ENCODE measurements at regions not wholly inside any gene's neighbourhood (a gene's known extent, or its start where the extent isn't known, plus 50 kb on each side); places are given as distances from the start of the nearest gene placed in this dataset.
A peak's percentile ranks its signal among the peaks of the same experiment; 100 is the strongest.
"Not testable (repeated sequence)": the region's sequence is repeated elsewhere in the genome, so short reads cannot be mapped to it uniquely, and the experiment has no call there.

DNA sequence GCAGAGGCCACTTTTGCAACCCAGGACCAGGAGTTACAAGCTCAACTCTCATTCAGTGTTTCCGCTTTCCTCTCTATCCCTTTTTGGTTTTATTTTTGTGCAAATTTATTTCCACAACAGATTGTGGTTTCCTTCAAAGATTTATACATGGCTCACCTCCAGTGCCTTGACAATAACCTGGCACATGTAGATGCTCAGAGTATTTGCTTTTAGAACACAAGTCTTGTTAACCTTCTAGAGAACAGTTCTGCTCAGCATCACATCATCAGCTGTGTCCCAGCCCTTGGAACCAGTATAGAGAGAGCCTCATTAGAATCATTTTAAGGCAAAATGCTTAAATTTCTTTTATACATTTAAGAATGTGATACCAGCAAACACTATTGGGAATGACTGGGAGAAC lies 133.7 kb downstream of the TENT5C start:
- DNase-seq (no peak), ATAC-seq (ENCODE audit: low FRiP score) (no peak)
- H3K36me3 ChIP-seq (ENCODE audit: control insufficient read depth in 1 of 2, insufficient read depth in 2 of 2, low read length in 1 of 2) = no peaks in the 10 kb centered on the region
- H3K27me3 ChIP-seq (ENCODE audit: control insufficient read depth in 1 of 2, insufficient read depth in 2 of 2, low read length in 1 of 2) = no peaks in the 10 kb centered on the region
- intact Hi-C loops (cut with DNase I) = no loop called here
- no peaks in the 10 kb centered on the region for H3K4me1 ChIP-seq (ENCODE audit: control insufficient read depth in 1 of 2, insufficient read depth in 2 of 2, low read length in 2 of 2)
- H3K4me3 ChIP-seq (ENCODE audit: low read length in 2 of 2) = no peak overlapping the region
- no peak overlapping the region for H3K27ac ChIP-seq (ENCODE audit: low read depth in 1 of 2, low read length in 2 of 2)
- no peaks in the 10 kb centered on the region for H3K9me3 ChIP-seq (ENCODE audit: control insufficient read depth, low read length)
- 90 to 94% methylated on average over 1 of the region's 1 CpG for WGBS, 2 donors

DNA sequence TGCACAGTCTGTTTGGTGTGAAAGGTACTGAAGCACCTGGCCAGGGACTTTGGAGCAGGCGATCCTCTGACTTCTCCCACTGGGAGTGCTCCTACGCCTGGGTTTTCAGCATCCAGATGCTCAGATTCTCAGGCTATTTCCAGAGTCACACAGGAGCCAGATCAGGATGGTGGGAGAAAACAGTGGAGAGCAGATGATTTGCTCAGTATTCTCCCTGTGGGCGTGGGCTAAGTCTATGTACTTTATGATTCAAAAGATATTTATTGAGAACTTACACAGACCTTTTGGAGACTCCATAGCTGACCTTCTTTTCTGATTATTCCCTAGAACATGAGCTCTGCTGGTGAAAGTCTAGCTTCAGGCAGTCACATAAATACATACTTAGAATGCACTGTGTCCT lies 134.6 kb downstream of the TENT5C start:
- Histone ChIP-seq H3K4me3 (ENCODE audit: low read length in 2 of 2) (no peak overlapping the region), H3K27ac (ENCODE audit: low read depth in 1 of 2, low read length in 2 of 2) (no peak overlapping the region), H3K36me3 (ENCODE audit: control insufficient read depth in 1 of 2, insufficient read depth in 2 of 2, low read length in 1 of 2) (no peaks in the 10 kb centered on the region), H3K4me1 (ENCODE audit: control insufficient read depth in 1 of 2, insufficient read depth in 2 of 2, low read length in 2 of 2) (no peaks in the 10 kb centered on the region), H3K9me3 (ENCODE audit: control insufficient read depth, low read length) (no peaks in the 10 kb centered on the region), H3K27me3 (ENCODE audit: control insufficient read depth in 1 of 2, insufficient read depth in 2 of 2, low read length in 1 of 2) (no peaks in the 10 kb centered on the region)
- intact Hi-C loops (cut with DNase I) = no loop called here
- 42% methylated on average over 3 of the region's 3 CpGs for WGBS, 2 donors
- no peak for DNase-seq
- peak; percentile 11 for ATAC-seq (ENCODE audit: low FRiP score)

DNA sequence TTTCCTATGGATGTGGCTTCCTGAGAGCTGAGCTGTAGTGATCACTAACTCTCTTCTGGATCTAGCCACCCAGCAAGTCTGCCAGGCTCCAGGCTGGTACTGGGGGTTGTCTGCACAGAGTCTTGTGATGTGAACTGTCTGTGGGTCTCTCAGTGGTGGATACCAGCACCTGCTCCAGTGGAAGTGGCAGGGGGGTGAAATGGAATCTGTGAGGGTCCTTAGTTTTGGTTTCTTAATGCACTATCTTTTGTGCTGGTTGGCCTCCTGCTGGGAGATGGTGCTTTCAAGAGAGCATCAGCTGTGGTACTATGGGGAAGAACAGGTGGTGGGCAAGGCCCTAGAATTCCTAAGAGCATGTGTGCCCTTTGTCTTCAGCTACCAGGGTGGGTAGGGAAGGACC lies 140.7 kb downstream of the TENT5C start:
- intact Hi-C loops (cut with DNase I); H3K4me1 ChIP-seq (ENCODE audit: control insufficient read depth in 1 of 2, insufficient read depth in 2 of 2, low read length in 2 of 2); H3K27ac ChIP-seq (ENCODE audit: low read depth in 1 of 2, low read length in 2 of 2); ATAC-seq (ENCODE audit: low FRiP score); DNase-seq; H3K9me3 ChIP-seq (ENCODE audit: control insufficient read depth, low read length); H3K4me3 ChIP-seq (ENCODE audit: low read length in 2 of 2); H3K27me3 ChIP-seq (ENCODE audit: control insufficient read depth in 1 of 2, insufficient read depth in 2 of 2, low read length in 1 of 2); H3K36me3 ChIP-seq (ENCODE audit: control insufficient read depth in 1 of 2, insufficient read depth in 2 of 2, low read length in 1 of 2): not testable (repeated sequence)

DNA sequence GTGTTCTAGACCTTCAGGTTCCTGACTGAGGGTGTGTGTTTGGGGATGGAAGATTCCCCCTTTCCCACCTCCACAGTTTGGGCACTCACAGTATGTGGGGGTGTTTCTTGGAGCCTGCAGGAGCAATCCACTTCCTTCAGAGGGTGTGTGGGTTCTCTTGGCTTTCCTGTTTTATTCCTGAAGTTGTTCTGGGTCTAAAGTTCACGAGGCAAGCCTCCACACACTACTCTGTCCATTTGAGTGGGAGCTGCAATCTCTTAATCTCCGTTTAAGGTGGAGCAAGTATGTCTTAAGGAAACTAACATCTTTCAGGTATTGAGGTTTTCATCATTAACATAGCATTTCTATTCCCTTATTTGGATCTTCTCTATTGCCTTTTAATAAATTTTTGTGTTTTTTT lies 141.8 kb downstream of the TENT5C start:
- H3K27me3 ChIP-seq (ENCODE audit: control insufficient read depth in 1 of 2, insufficient read depth in 2 of 2, low read length in 1 of 2) = no peaks in the 10 kb centered on the region
- ATAC-seq (ENCODE audit: low FRiP score) (no peak), DNase-seq (no peak)
- no peak overlapping the region for H3K4me3 ChIP-seq (ENCODE audit: low read length in 2 of 2)
- 76 to 83% methylated on average over 2 of the region's 2 CpGs for WGBS, 2 donors
- intact Hi-C loops (cut with DNase I) = no loop called here
- no peaks in the 10 kb centered on the region for H3K4me1 ChIP-seq (ENCODE audit: control insufficient read depth in 1 of 2, insufficient read depth in 2 of 2, low read length in 2 of 2)
- H3K36me3 ChIP-seq (ENCODE audit: control insufficient read depth in 1 of 2, insufficient read depth in 2 of 2, low read length in 1 of 2) = no peaks in the 10 kb centered on the region
- no peak overlapping the region for H3K27ac ChIP-seq (ENCODE audit: low read depth in 1 of 2, low read length in 2 of 2)
- no peaks in the 10 kb centered on the region for H3K9me3 ChIP-seq (ENCODE audit: control insufficient read depth, low read length)

DNA sequence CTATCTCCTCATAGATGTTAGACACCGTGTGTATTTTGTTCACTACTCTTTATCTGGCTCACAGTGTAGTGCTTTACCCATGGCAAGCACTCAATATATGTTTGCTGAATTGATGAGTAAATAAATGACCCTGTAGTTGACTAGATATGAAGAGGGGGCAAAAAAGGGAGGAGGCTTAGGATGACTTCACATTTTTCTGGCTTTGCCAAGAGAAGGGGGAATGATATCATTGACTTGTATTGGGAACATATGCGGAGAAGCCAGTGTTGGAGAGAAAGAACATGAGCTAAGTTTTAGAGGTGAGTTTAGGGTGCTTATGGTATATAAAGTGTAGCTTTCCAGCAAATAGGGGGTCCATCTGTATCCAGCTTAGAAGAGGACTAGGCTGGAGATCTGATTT lies 145.5 kb downstream of the TENT5C start:
- 90 to 95% methylated on average over 2 of the region's 2 CpGs for WGBS, 2 donors
- intact Hi-C loops (cut with DNase I) = loop anchor here (2.0 to 5.0 kb wide), 3 partner anchors 74 to 217 kb away; partner anchors contain the start of gene TENT5C (in 1 of the 2)
- Histone ChIP-seq H3K27ac (ENCODE audit: low read depth in 1 of 2, low read length in 2 of 2) (no peak overlapping the region), H3K36me3 (ENCODE audit: control insufficient read depth in 1 of 2, insufficient read depth in 2 of 2, low read length in 1 of 2) (no peaks in the 10 kb centered on the region), H3K27me3 (ENCODE audit: control insufficient read depth in 1 of 2, insufficient read depth in 2 of 2, low read length in 1 of 2) (no peaks in the 10 kb centered on the region), H3K4me3 (ENCODE audit: low read length in 2 of 2) (no peak overlapping the region), H3K4me1 (ENCODE audit: control insufficient read depth in 1 of 2, insufficient read depth in 2 of 2, low read length in 2 of 2) (peaks cover 0 to 5% of the 10 kb centered on the region in 2 donors), H3K9me3 (ENCODE audit: control insufficient read depth, low read length) (no peaks in the 10 kb centered on the region)
- DNase-seq (no peak), ATAC-seq (ENCODE audit: low FRiP score) (no peak)

DNA sequence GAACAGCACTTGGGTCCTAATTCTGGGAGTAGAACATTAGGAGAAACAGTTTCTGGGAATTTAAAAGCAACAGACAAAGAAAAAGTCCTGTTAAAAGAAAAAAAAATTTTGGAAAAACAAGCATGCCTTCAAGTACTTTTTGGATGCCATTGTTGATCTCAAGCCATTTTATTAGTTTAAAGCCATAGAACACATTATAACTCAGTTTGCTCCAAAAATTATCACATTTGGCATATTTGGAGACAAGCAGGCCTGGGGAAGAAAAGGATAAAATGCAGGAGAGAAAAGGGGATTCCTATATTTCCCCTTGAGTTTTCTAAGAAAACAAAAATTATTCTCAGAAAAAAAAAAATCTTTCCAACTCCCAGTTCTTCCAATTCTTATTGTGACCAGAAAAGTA lies 146.8 kb downstream of the TENT5C start:
- peaks cover 0 to 5% of the 10 kb centered on the region in 2 donors for H3K4me1 ChIP-seq (ENCODE audit: control insufficient read depth in 1 of 2, insufficient read depth in 2 of 2, low read length in 2 of 2)
- no peak overlapping the region for H3K27ac ChIP-seq (ENCODE audit: low read depth in 1 of 2, low read length in 2 of 2)
- DNase-seq = no peak
- intact Hi-C loops (cut with DNase I) = loop anchor here in 1 of 2 donors (5.0 kb wide), 2 partner anchors 75 to 145 kb away; partner anchors contain the start of gene TENT5C
- H3K27me3 ChIP-seq (ENCODE audit: control insufficient read depth in 1 of 2, insufficient read depth in 2 of 2, low read length in 1 of 2) = no peaks in the 10 kb centered on the region
- no peak overlapping the region for H3K4me3 ChIP-seq (ENCODE audit: low read length in 2 of 2)
- peak; percentile 13 for ATAC-seq (ENCODE audit: low FRiP score)
- H3K36me3 ChIP-seq (ENCODE audit: control insufficient read depth in 1 of 2, insufficient read depth in 2 of 2, low read length in 1 of 2) = no peaks in the 10 kb centered on the region
- H3K9me3 ChIP-seq (ENCODE audit: control insufficient read depth, low read length) = no peaks in the 10 kb centered on the region

DNA sequence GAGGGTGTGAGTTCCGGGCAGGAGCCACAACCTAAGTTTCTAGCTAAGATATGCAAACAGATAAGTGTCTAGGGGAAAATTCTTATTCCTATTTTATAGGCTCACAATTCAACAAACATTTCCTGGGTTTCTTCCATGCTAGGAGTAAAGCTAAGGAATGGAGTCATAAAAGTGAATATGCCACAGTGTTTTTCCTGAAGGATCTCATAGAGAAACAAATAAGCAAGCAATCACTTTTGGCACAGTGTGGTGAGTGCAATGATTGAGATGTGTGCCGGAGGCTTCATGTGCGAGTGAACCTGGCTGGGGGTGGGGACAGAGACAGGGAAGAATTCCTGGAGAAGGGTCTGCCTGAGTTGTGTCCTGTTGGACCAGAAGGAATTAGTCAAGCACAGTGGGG lies 147.4 kb downstream of the TENT5C start:
- peaks cover 0 to 5% of the 10 kb centered on the region in 2 donors for H3K4me1 ChIP-seq (ENCODE audit: control insufficient read depth in 1 of 2, insufficient read depth in 2 of 2, low read length in 2 of 2)
- 35 to 43% methylated on average over 3 of the region's 3 CpGs for WGBS, 2 donors
- H3K36me3 ChIP-seq (ENCODE audit: control insufficient read depth in 1 of 2, insufficient read depth in 2 of 2, low read length in 1 of 2) = no peaks in the 10 kb centered on the region
- no peaks in the 10 kb centered on the region for H3K27me3 ChIP-seq (ENCODE audit: control insufficient read depth in 1 of 2, insufficient read depth in 2 of 2, low read length in 1 of 2)
- H3K4me3 ChIP-seq (ENCODE audit: low read length in 2 of 2) = no peak overlapping the region
- intact Hi-C loops (cut with DNase I) = loop anchor here in 1 of 2 donors (5.0 kb wide), 2 partner anchors 76 to 146 kb away; partner anchors contain the start of gene TENT5C
- DNase-seq (no peak), ATAC-seq (ENCODE audit: low FRiP score) (no peak)
- no peak overlapping the region for H3K27ac ChIP-seq (ENCODE audit: low read depth in 1 of 2, low read length in 2 of 2)
- H3K9me3 ChIP-seq (ENCODE audit: control insufficient read depth, low read length) = no peaks in the 10 kb centered on the region

DNA sequence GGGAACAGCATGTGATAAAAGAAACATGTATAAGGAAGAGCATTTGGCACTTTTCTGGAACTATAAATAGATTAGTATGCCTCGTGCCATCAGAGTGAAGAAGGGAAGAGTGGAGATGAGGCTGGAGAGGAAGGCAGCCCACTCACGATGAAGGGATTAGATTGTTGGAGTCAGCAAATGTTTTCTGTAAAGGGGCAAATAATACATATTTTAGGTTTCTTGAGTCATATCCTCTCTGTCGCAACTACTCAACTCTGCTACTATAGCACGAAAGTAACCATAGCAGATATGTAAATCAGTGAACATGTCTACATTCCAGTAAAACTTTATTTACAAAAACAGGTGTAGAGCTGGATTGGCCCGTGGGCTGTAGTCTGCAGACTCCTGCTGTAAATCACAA lies 147.8 kb downstream of the TENT5C start:
- no peak overlapping the region for H3K4me3 ChIP-seq (ENCODE audit: low read length in 2 of 2)

DNA sequence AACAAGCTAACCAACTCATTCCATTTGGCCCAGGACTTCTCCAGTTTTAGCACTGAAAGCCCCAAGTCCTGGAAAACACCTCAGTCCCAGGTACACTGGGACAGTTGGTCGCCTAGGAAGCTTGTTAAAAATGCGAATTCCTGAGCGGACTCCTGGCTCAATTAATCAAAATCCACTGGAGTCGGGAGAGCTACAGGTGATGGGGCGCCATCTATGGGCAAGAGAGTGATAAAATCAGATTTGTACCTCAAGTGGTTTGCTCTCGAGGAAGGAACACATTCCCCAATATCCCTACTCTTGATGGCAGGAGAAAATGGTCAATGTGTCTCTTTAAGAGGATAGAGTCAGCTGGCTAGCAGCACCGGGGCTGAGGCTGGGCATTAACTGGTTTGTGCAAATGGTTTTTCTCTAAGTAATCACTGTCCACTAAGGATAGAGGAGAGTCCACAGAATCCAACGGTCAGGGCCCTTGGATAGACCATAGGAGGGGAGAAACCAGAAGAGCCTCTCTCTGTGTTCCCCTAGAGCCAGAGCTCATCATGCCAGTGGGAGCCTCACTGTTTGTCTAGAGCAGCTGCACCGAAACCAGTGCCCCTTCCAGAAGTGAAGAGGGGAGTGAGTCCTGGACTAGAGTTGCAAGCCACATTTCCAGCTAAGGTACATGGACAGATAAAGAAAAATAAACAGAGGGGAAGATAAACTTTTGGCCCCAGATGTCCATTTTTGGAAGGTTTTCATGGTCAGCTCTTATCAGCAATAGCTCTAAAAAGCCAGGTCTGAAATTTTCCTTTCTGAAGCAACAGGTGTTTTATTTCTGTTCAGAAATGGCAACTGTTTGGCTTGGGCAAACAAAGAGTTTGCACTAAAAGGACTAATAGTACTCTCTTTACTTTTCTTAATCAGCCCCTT lies 148.5 kb downstream of the TENT5C start:
- ATAC-seq (ENCODE audit: low FRiP score) = peak; percentile 66
- peak; percentile 57 to 77 for DNase-seq
- H3K4me1 ChIP-seq (ENCODE audit: control insufficient read depth in 1 of 2, insufficient read depth in 2 of 2, low read length in 2 of 2) = peaks cover 0 to 5% of the 10 kb centered on the region in 2 donors
- intact Hi-C loops (cut with DNase I) = loop anchor here in 1 of 2 donors (5.0 kb wide), 2 partner anchors 77 to 147 kb away; partner anchors contain the start of gene TENT5C
- H3K36me3 ChIP-seq (ENCODE audit: control insufficient read depth in 1 of 2, insufficient read depth in 2 of 2, low read length in 1 of 2) = no peaks in the 10 kb centered on the region
- H3K9me3 ChIP-seq (ENCODE audit: control insufficient read depth, low read length) = no peaks in the 10 kb centered on the region
- 12 to 13% methylated on average over 9 of the region's 9 CpGs for WGBS, 2 donors
- no peaks in the 10 kb centered on the region for H3K27me3 ChIP-seq (ENCODE audit: control insufficient read depth in 1 of 2, insufficient read depth in 2 of 2, low read length in 1 of 2)
- no peak overlapping the region for H3K27ac ChIP-seq (ENCODE audit: low read depth in 1 of 2, low read length in 2 of 2)
- H3K4me3 ChIP-seq (ENCODE audit: low read length in 2 of 2) = no peak overlapping the region

More for the DNA sequence above, 147.8 kb downstream of the TENT5C start:
- ATAC-seq (ENCODE audit: low FRiP score) = peak; percentile 6
- WGBS, 2 donors = 5 to 6% methylated on average over 5 of the region's 5 CpGs
- H3K27ac ChIP-seq (ENCODE audit: low read depth in 1 of 2, low read length in 2 of 2) = no peak overlapping the region
- no peak for DNase-seq
- H3K4me1 ChIP-seq (ENCODE audit: control insufficient read depth in 1 of 2, insufficient read depth in 2 of 2, low read length in 2 of 2) = peaks cover 0 to 5% of the 10 kb centered on the region in 2 donors
- no peaks in the 10 kb centered on the region for H3K9me3 ChIP-seq (ENCODE audit: control insufficient read depth, low read length)
- intact Hi-C loops (cut with DNase I) = loop anchor here in 1 of 2 donors (5.0 kb wide), 2 partner anchors 76 to 146 kb away; partner anchors contain the start of gene TENT5C
- no peaks in the 10 kb centered on the region for H3K27me3 ChIP-seq (ENCODE audit: control insufficient read depth in 1 of 2, insufficient read depth in 2 of 2, low read length in 1 of 2)
- no peaks in the 10 kb centered on the region for H3K36me3 ChIP-seq (ENCODE audit: control insufficient read depth in 1 of 2, insufficient read depth in 2 of 2, low read length in 1 of 2)

Measured in aorta (tissue), 5 donors.